ENCODE measurements at regions not wholly inside any gene's neighbourhood (a gene's known extent, or its start where the extent isn't known, plus 50 kb on each side); places are given as distances from the start of the nearest gene placed in this dataset.

DNA sequence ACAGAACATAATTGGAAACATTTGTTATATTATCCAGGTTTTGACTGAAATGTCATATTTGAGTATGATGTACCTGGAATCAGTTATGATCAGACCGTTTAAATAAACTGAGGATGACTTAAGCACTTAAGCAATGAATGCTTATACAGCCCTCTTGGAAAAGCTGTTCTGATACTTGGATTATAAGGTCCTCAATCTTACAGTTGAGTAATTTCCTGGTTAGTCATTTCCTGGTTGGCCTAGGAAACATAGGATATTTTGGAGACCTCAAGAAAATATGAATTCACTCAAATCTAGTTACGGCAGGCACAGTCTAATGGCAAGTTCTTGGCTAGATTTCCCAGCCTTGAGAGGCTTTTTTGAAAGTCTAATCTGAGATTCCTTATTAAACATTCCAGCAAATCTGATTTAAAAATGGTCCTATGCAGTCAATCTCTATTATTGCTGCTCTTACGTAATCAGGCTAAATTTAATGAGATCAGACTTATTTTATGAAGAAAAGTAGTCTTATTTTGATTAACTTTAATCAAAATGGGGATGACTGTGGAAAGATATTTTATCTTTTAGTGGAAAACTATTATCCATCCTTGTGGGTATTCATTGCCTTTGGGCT lies 447.2 kb downstream of the SNAPC1 start:
- TF ChIP-seq EZH2 (IDR thresholded peaks at IDR 0.05; ENCODE audit: borderline replicate concordance) = no peak
- TF ChIP-seq, protein P1, sequence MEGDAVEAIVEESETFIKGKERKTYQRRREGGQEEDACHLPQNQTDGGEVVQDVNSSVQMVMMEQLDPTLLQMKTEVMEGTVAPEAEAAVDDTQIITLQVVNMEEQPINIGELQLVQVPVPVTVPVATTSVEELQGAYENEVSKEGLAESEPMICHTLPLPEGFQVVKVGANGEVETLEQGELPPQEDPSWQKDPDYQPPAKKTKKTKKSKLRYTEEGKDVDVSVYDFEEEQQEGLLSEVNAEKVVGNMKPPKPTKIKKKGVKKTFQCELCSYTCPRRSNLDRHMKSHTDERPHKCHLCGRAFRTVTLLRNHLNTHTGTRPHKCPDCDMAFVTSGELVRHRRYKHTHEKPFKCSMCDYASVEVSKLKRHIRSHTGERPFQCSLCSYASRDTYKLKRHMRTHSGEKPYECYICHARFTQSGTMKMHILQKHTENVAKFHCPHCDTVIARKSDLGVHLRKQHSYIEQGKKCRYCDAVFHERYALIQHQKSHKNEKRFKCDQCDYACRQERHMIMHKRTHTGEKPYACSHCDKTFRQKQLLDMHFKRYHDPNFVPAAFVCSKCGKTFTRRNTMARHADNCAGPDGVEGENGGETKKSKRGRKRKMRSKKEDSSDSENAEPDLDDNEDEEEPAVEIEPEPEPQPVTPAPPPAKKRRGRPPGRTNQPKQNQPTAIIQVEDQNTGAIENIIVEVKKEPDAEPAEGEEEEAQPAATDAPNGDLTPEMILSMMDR (IDR thresholded peaks at IDR 0.05; ENCODE audit: poor library complexity) = no peak

All from hepatocyte (in vitro differentiated cells).